T-helper 1 cell treated with Interleukin-12 subunit alpha and Interleukin-12 subunit beta and Interleukin-4 antibody, amounts not matched to agents 30 μg/mL and 1 μg/mL, for 36 hours (primary cell): ENCODE measurements at regions not wholly inside any gene's neighbourhood (a gene's known extent, or its start where the extent isn't known, plus 50 kb on each side); places are given as distances from the start of the nearest gene placed in this dataset.

Experiments used
- H3K27ac Mint-ChIP-seq: one replicate; pipeline ENCODE4 v1.8.0; 2021; ENCODE audit warnings: mild to moderate bottlenecking, mixed read lengths
- H3K27me3 Mint-ChIP-seq: one replicate; pipeline ENCODE4 v1.8.0; 2021; ENCODE audit warnings: low read depth, mixed read lengths
- H3K36me3 Mint-ChIP-seq: one replicate; pipeline ENCODE4 v1.8.0; 2021; ENCODE audit warnings: low read depth, mixed read lengths
- H3K4me1 Mint-ChIP-seq: one replicate; pipeline ENCODE4 v1.8.0; 2021; ENCODE audit warnings: low read depth, mixed read lengths
- H3K4me3 Mint-ChIP-seq: one replicate; pipeline ENCODE4 v1.8.0; 2021; ENCODE audit warnings: mild to moderate bottlenecking, moderate library complexity, mixed read lengths
- H3K9me3 Mint-ChIP-seq: one replicate; pipeline ENCODE4 v1.8.0; 2021; ENCODE audit warnings: mixed read lengths

- Mint-ChIP-seq H3K36me3 (no peaks in the 10 kb centered on the region), H3K27ac (no peak overlapping the region), H3K4me1 (no peaks in the 10 kb centered on the region), H3K4me3 (no peak overlapping the region), H3K9me3 (no peaks in the 10 kb centered on the region), H3K27me3 (no peaks in the 10 kb centered on the region)
Observed at GRCh38 chr4:115759231-115759630, 645.8 kb upstream of the NDST4 start.

- Mint-ChIP-seq H3K36me3 (no peaks in the 10 kb centered on the region), H3K4me1 (no peaks in the 10 kb centered on the region), H3K27me3 (no peaks in the 10 kb centered on the region), H3K4me3 (no peak overlapping the region), H3K27ac (no peak overlapping the region), H3K9me3 (no peaks in the 10 kb centered on the region)
Observed at GRCh38 chr4:115749404-115749803, 636.0 kb upstream of the NDST4 start.

- Mint-ChIP-seq H3K4me3 (no peak overlapping the region), H3K9me3 (no peaks in the 10 kb centered on the region), H3K36me3 (no peaks in the 10 kb centered on the region), H3K4me1 (no peaks in the 10 kb centered on the region), H3K27me3 (no peaks in the 10 kb centered on the region), H3K27ac (no peak overlapping the region)
Observed at GRCh38 chr4:115740806-115741205, 627.4 kb upstream of the NDST4 start.

GRCh38 chr4:115729739-115730266 is 616.4 kb upstream of the NDST4 start:
- H3K4me1 Mint-ChIP-seq: no peaks in the 10 kb centered on the region
- H3K4me3 Mint-ChIP-seq: no peak overlapping the region
- H3K27me3 Mint-ChIP-seq: no peaks in the 10 kb centered on the region

GRCh38 chr4:115723621-115724020 is 610.2 kb upstream of the NDST4 start:
- Mint-ChIP-seq H3K4me1 (no peaks in the 10 kb centered on the region), H3K27me3 (no peaks in the 10 kb centered on the region), H3K4me3 (no peak overlapping the region), H3K9me3 (no peaks in the 10 kb centered on the region), H3K27ac (no peak overlapping the region), H3K36me3 (no peaks in the 10 kb centered on the region)

More at GRCh38 chr4:115729739-115730266, 616.4 kb upstream of the NDST4 start:
- Mint-ChIP-seq H3K9me3 (no peaks in the 10 kb centered on the region), H3K27ac (no peak overlapping the region), H3K36me3 (no peaks in the 10 kb centered on the region)

- H3K4me3 Mint-ChIP-seq: no peak overlapping the region
- H3K27ac Mint-ChIP-seq: no peak overlapping the region
- no peaks in the 10 kb centered on the region for H3K4me1 Mint-ChIP-seq
- H3K9me3 Mint-ChIP-seq: no peaks in the 10 kb centered on the region
- H3K27me3 Mint-ChIP-seq: no peaks in the 10 kb centered on the region
- H3K36me3 Mint-ChIP-seq: no peaks in the 10 kb centered on the region
Observed at GRCh38 chr4:115720611-115721010, 607.2 kb upstream of the NDST4 start.

GRCh38 chr4:115711575-115711974 is 598.2 kb upstream of the NDST4 start:
- H3K4me3 Mint-ChIP-seq: no peak overlapping the region
- peaks cover 7% of the 10 kb centered on the region for H3K9me3 Mint-ChIP-seq
- H3K27me3 Mint-ChIP-seq: no peaks in the 10 kb centered on the region
- H3K4me1 Mint-ChIP-seq: no peaks in the 10 kb centered on the region
- no peak overlapping the region for H3K27ac Mint-ChIP-seq
- H3K36me3 Mint-ChIP-seq: no peaks in the 10 kb centered on the region

GRCh38 chr4:115688961-115689360 is 575.5 kb upstream of the NDST4 start:
- H3K27me3 Mint-ChIP-seq: no peaks in the 10 kb centered on the region
- H3K9me3 Mint-ChIP-seq: no peaks in the 10 kb centered on the region
- H3K4me3 Mint-ChIP-seq: no peak overlapping the region
- H3K4me1 Mint-ChIP-seq: no peaks in the 10 kb centered on the region
- H3K36me3 Mint-ChIP-seq: no peaks in the 10 kb centered on the region
- H3K27ac Mint-ChIP-seq: no peak overlapping the region

- H3K36me3 Mint-ChIP-seq: no peaks in the 10 kb centered on the region
- H3K9me3 Mint-ChIP-seq: no peaks in the 10 kb centered on the region
Observed at GRCh38 chr4:115687052-115687755, 573.8 kb upstream of the NDST4 start.

GRCh38 chr4:115678425-115678941 is 565.1 kb upstream of the NDST4 start:
- H3K36me3 Mint-ChIP-seq: no peaks in the 10 kb centered on the region

More at GRCh38 chr4:115687052-115687755, 573.8 kb upstream of the NDST4 start:
- Mint-ChIP-seq H3K27me3 (no peaks in the 10 kb centered on the region), H3K27ac (no peak overlapping the region), H3K4me3 (no peak overlapping the region), H3K4me1 (no peaks in the 10 kb centered on the region)

GRCh38 chr4:115675719-115676118 is 562.3 kb upstream of the NDST4 start:
- Mint-ChIP-seq H3K36me3 (no peaks in the 10 kb centered on the region), H3K4me3 (no peak overlapping the region), H3K4me1 (no peaks in the 10 kb centered on the region), H3K27ac (no peak overlapping the region), H3K27me3 (no peaks in the 10 kb centered on the region), H3K9me3 (peaks cover 5% of the 10 kb centered on the region)

More at GRCh38 chr4:115678425-115678941, 565.1 kb upstream of the NDST4 start:
- Mint-ChIP-seq H3K4me3 (no peak overlapping the region), H3K27me3 (no peaks in the 10 kb centered on the region), H3K9me3 (peaks cover 5% of the 10 kb centered on the region), H3K4me1 (no peaks in the 10 kb centered on the region), H3K27ac (no peak overlapping the region)

- H3K36me3 Mint-ChIP-seq: no peaks in the 10 kb centered on the region
- H3K27ac Mint-ChIP-seq: no peak overlapping the region
- H3K27me3 Mint-ChIP-seq: no peaks in the 10 kb centered on the region
- peaks cover 5% of the 10 kb centered on the region for H3K9me3 Mint-ChIP-seq
- H3K4me3 Mint-ChIP-seq: no peak overlapping the region
- no peaks in the 10 kb centered on the region for H3K4me1 Mint-ChIP-seq
Observed at GRCh38 chr4:115674485-115674884, 561.1 kb upstream of the NDST4 start.

GRCh38 chr4:115671581-115671980 is 558.2 kb upstream of the NDST4 start:
- Mint-ChIP-seq H3K36me3 (no peaks in the 10 kb centered on the region), H3K4me1 (no peaks in the 10 kb centered on the region), H3K4me3 (no peak overlapping the region), H3K27me3 (no peaks in the 10 kb centered on the region), H3K9me3 (no peaks in the 10 kb centered on the region), H3K27ac (no peak overlapping the region)

GRCh38 chr4:115670930-115671329 is 557.5 kb upstream of the NDST4 start:
- H3K4me3 Mint-ChIP-seq: no peak overlapping the region

GRCh38 chr4:115668396-115668795 is 555.0 kb upstream of the NDST4 start:
- Mint-ChIP-seq H3K4me3 (no peak overlapping the region), H3K9me3 (no peaks in the 10 kb centered on the region)

More at GRCh38 chr4:115670930-115671329, 557.5 kb upstream of the NDST4 start:
- Mint-ChIP-seq H3K27ac (no peak overlapping the region), H3K27me3 (no peaks in the 10 kb centered on the region), H3K36me3 (no peaks in the 10 kb centered on the region), H3K4me1 (no peaks in the 10 kb centered on the region), H3K9me3 (no peaks in the 10 kb centered on the region)

More at GRCh38 chr4:115668396-115668795, 555.0 kb upstream of the NDST4 start:
- H3K27me3 Mint-ChIP-seq: no peaks in the 10 kb centered on the region
- H3K4me1 Mint-ChIP-seq: no peaks in the 10 kb centered on the region
- H3K36me3 Mint-ChIP-seq: no peaks in the 10 kb centered on the region
- H3K27ac Mint-ChIP-seq: no peak overlapping the region
